Liver (tissue), 3 donors: ENCODE measurements at regions not wholly inside any gene's neighbourhood (a gene's known extent, or its start where the extent isn't known, plus 50 kb on each side); places are given as distances from the start of the nearest gene placed in this dataset.

ENCODE experiments used
- EGR1 ChIP-seq, 2 donors: IDR thresholded peaks; 2 replicates each; pipeline ENCODE4 v1.6.1; 2016 to 2018; ENCODE audit warnings: antibody characterized with exemption in 2 of 2, low read depth in 2 of 2
- HNF4G ChIP-seq: IDR thresholded peaks from 2 replicates; pipeline ENCODE4 v1.6.1; 2016; ENCODE audit warnings: antibody characterized with exemption
- JUND ChIP-seq, 2 donors: IDR thresholded peaks; 2 replicates each; pipeline ENCODE4 v1.6.1; 2016; ENCODE audit warnings: antibody characterized with exemption in 2 of 2
- RAD21 ChIP-seq, 2 donors: IDR thresholded peaks; 2 replicates each; pipeline ENCODE4 v1.6.1; 2016; ENCODE audit warnings: antibody characterized with exemption in 2 of 2, mild to moderate bottlenecking in 2 of 2
- TAF1 ChIP-seq: conservative IDR thresholded peaks from 2 replicates; pipeline ENCODE4 v1.6.1; 2016; ENCODE audit warnings: antibody characterized with exemption, mild to moderate bottlenecking
- YY1 ChIP-seq: IDR thresholded peaks from 2 replicates; pipeline ENCODE4 v1.6.1; 2016; ENCODE audit warnings: antibody characterized with exemption, mild to moderate bottlenecking
- TF ChIP-seq, protein P1 (sequence below): fragments of 150-350 bp; IDR thresholded peaks from 2 replicates; pipeline ENCODE4 v1.5.1; 2017; ENCODE audit warnings: improper control_type of control experiment, low read depth, low read length; ENCODE audit not compliant: missing input control
- TF ChIP-seq, protein P2 (sequence below): IDR thresholded peaks from 2 replicates; pipeline ENCODE4 v1.6.1; 2016; ENCODE audit warnings: antibody characterized with exemption
- TF ChIP-seq, protein P3 (sequence below): IDR thresholded peaks from 2 replicates; pipeline ENCODE4 v1.6.1; 2016; ENCODE audit warnings: antibody characterized with exemption
- TF ChIP-seq, protein P4 (sequence below): IDR thresholded peaks from 2 replicates; pipeline ENCODE4 v1.6.1; 2016; ENCODE audit warnings: antibody characterized with exemption, mild to moderate bottlenecking
- TF ChIP-seq, protein P5 (sequence below): IDR thresholded peaks from 2 replicates; pipeline ENCODE4 v1.6.1; 2016; ENCODE audit warnings: antibody characterized with exemption
- donor health status: healthy.
- donor health status: healthy.

DNA sequence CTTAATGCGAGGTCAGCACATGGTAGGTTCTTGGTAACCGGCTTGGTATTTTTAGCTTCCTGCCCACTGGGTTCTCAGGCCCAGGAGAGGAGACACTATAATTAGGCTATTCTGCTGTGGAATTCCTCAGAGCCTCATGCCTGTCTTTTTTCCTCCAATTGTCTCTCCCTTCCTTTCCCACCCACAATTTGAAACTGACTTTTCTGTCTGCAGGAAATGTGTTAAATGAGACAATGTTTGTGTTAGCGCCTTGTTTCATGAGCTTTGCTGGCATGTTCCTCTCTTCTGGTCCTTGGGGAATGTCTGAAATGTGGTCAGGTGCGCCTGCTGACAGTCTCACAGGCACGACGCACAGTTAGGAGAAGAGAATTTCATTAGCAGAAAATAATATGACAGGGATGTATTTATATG, 223.6 kb upstream of the CTNNB1 start:
- TF ChIP-seq, protein P1, sequence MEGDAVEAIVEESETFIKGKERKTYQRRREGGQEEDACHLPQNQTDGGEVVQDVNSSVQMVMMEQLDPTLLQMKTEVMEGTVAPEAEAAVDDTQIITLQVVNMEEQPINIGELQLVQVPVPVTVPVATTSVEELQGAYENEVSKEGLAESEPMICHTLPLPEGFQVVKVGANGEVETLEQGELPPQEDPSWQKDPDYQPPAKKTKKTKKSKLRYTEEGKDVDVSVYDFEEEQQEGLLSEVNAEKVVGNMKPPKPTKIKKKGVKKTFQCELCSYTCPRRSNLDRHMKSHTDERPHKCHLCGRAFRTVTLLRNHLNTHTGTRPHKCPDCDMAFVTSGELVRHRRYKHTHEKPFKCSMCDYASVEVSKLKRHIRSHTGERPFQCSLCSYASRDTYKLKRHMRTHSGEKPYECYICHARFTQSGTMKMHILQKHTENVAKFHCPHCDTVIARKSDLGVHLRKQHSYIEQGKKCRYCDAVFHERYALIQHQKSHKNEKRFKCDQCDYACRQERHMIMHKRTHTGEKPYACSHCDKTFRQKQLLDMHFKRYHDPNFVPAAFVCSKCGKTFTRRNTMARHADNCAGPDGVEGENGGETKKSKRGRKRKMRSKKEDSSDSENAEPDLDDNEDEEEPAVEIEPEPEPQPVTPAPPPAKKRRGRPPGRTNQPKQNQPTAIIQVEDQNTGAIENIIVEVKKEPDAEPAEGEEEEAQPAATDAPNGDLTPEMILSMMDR = no peak
- TF ChIP-seq TAF1 (no peak), YY1 (no peak), RAD21 (IDR thresholded peaks at IDR 0.05) (peak in 1 of 2 donors; percentile 21), EGR1 (IDR thresholded peaks at IDR 0.05; ENCODE audit: low read depth in 2 of 2) (no peak), HNF4G (no peak), JUND (IDR thresholded peaks at IDR 0.05) (no peak)
- TF ChIP-seq, protein P2, sequence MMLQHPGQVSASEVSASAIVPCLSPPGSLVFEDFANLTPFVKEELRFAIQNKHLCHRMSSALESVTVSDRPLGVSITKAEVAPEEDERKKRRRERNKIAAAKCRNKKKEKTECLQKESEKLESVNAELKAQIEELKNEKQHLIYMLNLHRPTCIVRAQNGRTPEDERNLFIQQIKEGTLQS = no peak
- TF ChIP-seq, protein P3, sequence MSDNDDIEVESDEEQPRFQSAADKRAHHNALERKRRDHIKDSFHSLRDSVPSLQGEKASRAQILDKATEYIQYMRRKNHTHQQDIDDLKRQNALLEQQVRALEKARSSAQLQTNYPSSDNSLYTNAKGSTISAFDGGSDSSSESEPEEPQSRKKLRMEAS = peak; percentile 34
- TF ChIP-seq, protein P4, sequence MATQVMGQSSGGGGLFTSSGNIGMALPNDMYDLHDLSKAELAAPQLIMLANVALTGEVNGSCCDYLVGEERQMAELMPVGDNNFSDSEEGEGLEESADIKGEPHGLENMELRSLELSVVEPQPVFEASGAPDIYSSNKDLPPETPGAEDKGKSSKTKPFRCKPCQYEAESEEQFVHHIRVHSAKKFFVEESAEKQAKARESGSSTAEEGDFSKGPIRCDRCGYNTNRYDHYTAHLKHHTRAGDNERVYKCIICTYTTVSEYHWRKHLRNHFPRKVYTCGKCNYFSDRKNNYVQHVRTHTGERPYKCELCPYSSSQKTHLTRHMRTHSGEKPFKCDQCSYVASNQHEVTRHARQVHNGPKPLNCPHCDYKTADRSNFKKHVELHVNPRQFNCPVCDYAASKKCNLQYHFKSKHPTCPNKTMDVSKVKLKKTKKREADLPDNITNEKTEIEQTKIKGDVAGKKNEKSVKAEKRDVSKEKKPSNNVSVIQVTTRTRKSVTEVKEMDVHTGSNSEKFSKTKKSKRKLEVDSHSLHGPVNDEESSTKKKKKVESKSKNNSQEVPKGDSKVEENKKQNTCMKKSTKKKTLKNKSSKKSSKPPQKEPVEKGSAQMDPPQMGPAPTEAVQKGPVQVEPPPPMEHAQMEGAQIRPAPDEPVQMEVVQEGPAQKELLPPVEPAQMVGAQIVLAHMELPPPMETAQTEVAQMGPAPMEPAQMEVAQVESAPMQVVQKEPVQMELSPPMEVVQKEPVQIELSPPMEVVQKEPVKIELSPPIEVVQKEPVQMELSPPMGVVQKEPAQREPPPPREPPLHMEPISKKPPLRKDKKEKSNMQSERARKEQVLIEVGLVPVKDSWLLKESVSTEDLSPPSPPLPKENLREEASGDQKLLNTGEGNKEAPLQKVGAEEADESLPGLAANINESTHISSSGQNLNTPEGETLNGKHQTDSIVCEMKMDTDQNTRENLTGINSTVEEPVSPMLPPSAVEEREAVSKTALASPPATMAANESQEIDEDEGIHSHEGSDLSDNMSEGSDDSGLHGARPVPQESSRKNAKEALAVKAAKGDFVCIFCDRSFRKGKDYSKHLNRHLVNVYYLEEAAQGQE = no peak
- TF ChIP-seq, protein P5, sequence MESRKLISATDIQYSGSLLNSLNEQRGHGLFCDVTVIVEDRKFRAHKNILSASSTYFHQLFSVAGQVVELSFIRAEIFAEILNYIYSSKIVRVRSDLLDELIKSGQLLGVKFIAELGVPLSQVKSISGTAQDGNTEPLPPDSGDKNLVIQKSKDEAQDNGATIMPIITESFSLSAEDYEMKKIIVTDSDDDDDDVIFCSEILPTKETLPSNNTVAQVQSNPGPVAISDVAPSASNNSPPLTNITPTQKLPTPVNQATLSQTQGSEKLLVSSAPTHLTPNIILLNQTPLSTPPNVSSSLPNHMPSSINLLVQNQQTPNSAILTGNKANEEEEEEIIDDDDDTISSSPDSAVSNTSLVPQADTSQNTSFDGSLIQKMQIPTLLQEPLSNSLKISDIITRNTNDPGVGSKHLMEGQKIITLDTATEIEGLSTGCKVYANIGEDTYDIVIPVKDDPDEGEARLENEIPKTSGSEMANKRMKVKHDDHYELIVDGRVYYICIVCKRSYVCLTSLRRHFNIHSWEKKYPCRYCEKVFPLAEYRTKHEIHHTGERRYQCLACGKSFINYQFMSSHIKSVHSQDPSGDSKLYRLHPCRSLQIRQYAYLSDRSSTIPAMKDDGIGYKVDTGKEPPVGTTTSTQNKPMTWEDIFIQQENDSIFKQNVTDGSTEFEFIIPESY = no peak
